Sigmoid colon (tissue), 6 donors: ENCODE measurements at regions not wholly inside any gene's neighbourhood (a gene's known extent, or its start where the extent isn't known, plus 50 kb on each side); places are given as distances from the start of the nearest gene placed in this dataset.

Experiments
- DNase-seq: peaks from one replicate; pipeline ENCODE4 v3.0.0-alpha.2; 2019
- H3K27ac ChIP-seq, 4 donors: fragments of 200-600 bp; sonication (generic); one replicate each; pipeline ENCODE4 v1.5.1; 2016 to 2019; ENCODE audit warnings: mild to moderate bottlenecking in 1 of 4
- H3K27me3 ChIP-seq, 3 donors: fragments of 200-600 bp; sonication (generic); one replicate each; pipeline ENCODE4 v1.5.1; 2019; ENCODE audit warnings: mild to moderate bottlenecking in 1 of 3
- H3K36me3 ChIP-seq, 4 donors: fragments of 200-600 bp; sonication (generic); one replicate each; pipeline ENCODE4 v1.5.1; 2016 to 2019
- H3K4me1 ChIP-seq, 4 donors: fragments of 200-600 bp; sonication (generic); one replicate each; pipeline ENCODE4 v1.5.1; 2017 to 2019
- H3K4me3 ChIP-seq, 4 donors: fragments of 200-600 bp; sonication (generic); one replicate each; pipeline ENCODE4 v1.5.1; 2017 to 2019; ENCODE audit warnings: mild to moderate bottlenecking in 2 of 4, moderate library complexity in 1 of 4
- H3K9me3 ChIP-seq, 4 donors: fragments of 200-600 bp in 3 of 4; sonication (generic) in 3 of 4; one replicate each; pipeline versions ENCODE4 v1.5.1 to v1.6.1; 2013 to 2019
- EP300 ChIP-seq, 4 donors: sonication (generic); formaldehyde crosslinking; IDR thresholded peaks; one replicate each; pipeline ENCODE4 v1.6.1; 2017; ENCODE audit warnings: antibody characterized with exemption in 4 of 4
- POLR2A ChIP-seq, 2 donors: fragments of 450-650 bp; IDR thresholded peaks; one replicate each; pipeline ENCODE4 v1.6.1; 2016; ENCODE audit warnings: antibody characterized with exemption in 2 of 2, mild to moderate bottlenecking in 2 of 2, moderate library complexity in 2 of 2
- POLR2AphosphoS5 ChIP-seq, 4 donors: sonication (generic); formaldehyde crosslinking; IDR thresholded peaks; one replicate each; pipeline ENCODE4 v1.6.1; 2017; ENCODE audit warnings: antibody characterized with exemption in 4 of 4
- WGBS, 2 donors: extraction: QIAGEN DNeasy Blood & Tissue Kit; methylation state at CpG; one replicate each; pipeline ENCODE4 v1.1.7; 2013; 5-methylcytosine and 5-hydroxymethylcytosine counted together
- intact Hi-C: fragments of 100-400 bp; cut with DNase I; formaldehyde crosslinking; loops from one replicate; pipeline ENCODE4 v1.15.1; 2023
- TF ChIP-seq, protein P1 (sequence below), 4 experiments: fragments of 450-650 bp in 3 of 4; fragments of 200-600 bp in 1 of 4; IDR thresholded peaks; one replicate each; pipeline ENCODE4 v1.5.1; 2016 to 2019; ENCODE audit warnings: antibody characterized with exemption in 4 of 4, mild to moderate bottlenecking in 3 of 4, moderate library complexity in 2 of 4
- donor health status: healthy with polysubstance abuse.
- donor health status: healthy.

DNA sequence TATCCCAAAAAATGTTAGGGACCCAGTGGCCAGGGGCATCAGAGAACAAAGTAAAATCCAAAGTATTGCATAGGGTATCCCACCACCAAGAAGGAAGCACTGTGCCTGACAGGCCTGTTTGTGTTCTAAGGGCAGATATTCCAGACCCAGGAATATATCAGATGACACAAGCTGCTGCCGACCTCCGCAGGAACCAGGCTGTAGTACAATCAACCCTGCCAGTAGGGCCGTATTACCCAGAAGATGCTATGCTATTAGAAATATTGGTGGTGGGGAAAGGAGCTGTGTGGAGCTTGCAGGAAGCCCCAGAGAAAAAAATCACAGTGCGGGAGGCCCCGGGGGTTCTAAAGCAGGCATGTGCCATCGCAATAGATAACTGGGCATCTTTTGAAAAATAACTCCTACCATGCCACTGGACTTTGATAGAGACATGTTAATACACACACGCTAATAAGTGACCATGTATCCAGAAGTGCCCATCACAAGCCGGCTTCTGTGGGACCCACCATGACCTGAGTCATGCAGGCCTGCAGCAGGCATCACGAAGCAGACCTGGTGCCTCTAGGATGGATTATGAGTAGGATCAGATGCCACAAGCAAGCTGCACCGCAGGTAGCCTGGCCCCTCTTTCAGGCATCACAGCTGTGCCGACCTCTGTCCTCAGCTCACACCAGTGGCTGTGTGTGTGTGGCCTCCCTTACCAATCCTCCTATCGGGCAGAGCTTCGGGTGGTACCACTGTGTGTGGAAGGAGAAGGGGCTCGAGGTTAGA is 242.7 kb downstream of the BCL11B start:
- TF ChIP-seq POLR2A (IDR thresholded peaks at IDR 0.05): no peak
- no peak for TF ChIP-seq EP300 (IDR thresholded peaks at IDR 0.05)
- TF ChIP-seq POLR2AphosphoS5 (IDR thresholded peaks at IDR 0.05): no peak
- TF ChIP-seq, protein P1, sequence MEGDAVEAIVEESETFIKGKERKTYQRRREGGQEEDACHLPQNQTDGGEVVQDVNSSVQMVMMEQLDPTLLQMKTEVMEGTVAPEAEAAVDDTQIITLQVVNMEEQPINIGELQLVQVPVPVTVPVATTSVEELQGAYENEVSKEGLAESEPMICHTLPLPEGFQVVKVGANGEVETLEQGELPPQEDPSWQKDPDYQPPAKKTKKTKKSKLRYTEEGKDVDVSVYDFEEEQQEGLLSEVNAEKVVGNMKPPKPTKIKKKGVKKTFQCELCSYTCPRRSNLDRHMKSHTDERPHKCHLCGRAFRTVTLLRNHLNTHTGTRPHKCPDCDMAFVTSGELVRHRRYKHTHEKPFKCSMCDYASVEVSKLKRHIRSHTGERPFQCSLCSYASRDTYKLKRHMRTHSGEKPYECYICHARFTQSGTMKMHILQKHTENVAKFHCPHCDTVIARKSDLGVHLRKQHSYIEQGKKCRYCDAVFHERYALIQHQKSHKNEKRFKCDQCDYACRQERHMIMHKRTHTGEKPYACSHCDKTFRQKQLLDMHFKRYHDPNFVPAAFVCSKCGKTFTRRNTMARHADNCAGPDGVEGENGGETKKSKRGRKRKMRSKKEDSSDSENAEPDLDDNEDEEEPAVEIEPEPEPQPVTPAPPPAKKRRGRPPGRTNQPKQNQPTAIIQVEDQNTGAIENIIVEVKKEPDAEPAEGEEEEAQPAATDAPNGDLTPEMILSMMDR (IDR thresholded peaks at IDR 0.05): no peak
- intact Hi-C loops: no loop called here
- WGBS, 2 donors: 76 to 80% methylated on average over 14 of the region's 14 CpGs
- Histone ChIP-seq H3K9me3 (no peaks in the 10 kb centered on the region), H3K27me3 (no peaks in the 10 kb centered on the region), H3K4me3 (no peak overlapping the region), H3K36me3 (no peaks in the 10 kb centered on the region), H3K27ac (no peak overlapping the region), H3K4me1 (no peaks in the 10 kb centered on the region)
- no peak for DNase-seq

DNA sequence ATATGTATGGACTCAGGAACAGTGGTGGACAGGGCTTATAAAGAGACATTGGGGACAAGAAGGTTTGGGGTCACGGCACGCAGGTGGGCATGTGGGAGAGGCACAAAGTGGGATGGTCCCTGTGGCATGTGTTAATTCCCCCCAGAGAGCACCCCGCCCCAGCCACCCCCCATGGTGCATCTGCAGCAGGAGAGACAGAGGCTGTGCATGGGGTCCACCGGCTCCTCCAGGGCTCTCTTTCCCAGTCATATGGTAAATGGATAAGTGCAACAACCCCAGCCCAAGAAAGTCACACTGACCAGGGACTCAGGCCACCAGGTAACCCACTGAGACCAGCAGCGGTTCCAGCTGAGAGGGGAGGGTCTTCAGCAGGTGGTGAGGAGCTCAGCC is 242.1 kb downstream of the BCL11B start:
- TF ChIP-seq, protein P1 (IDR thresholded peaks at IDR 0.05): no peak
- intact Hi-C loops: loop anchor here (10.0 kb wide), 1 partner anchor 165 kb away; no protein-coding TSS in a partner anchor
- DNase-seq: no peak
- Histone ChIP-seq H3K4me3 (no peak overlapping the region), H3K4me1 (no peaks in the 10 kb centered on the region), H3K9me3 (no peaks in the 10 kb centered on the region), H3K36me3 (no peaks in the 10 kb centered on the region), H3K27ac (no peak overlapping the region), H3K27me3 (no peaks in the 10 kb centered on the region)
- WGBS, 2 donors: 82 to 91% methylated on average over 5 of the region's 5 CpGs

DNA sequence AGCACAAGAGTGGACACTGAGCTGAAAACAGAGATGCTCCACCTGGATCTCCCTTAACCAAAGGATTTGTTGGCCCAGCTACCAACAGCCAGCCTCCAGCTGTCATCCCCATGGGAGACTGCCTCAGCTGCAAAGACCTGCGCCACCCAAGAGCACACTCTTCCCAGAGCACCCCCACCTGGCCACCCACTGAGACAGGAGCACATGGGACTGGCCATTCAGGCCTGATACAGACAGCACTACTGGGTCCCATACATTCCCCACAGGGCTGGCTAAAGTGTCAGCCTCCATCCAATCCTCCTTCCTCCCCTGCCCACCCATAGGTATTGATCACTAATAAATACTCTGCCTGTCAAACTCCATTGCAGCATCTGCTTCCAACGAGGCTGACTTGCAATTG is 241.5 kb downstream of the BCL11B start:
- H3K27me3 ChIP-seq: no peaks in the 10 kb centered on the region
- no peak overlapping the region for H3K27ac ChIP-seq
- 80% methylated on average over 2 of the region's 2 CpGs for WGBS, 2 donors
- no peaks in the 10 kb centered on the region for H3K9me3 ChIP-seq
- DNase-seq: no peak
- intact Hi-C loops: loop anchor here (10.0 kb wide), 1 partner anchor 164 kb away; no protein-coding TSS in a partner anchor
- peaks cover 0 to 3% (median 3%) of the 10 kb centered on the region in 4 donors for H3K4me1 ChIP-seq
- no peak overlapping the region for H3K4me3 ChIP-seq
- TF ChIP-seq, protein P1 (IDR thresholded peaks at IDR 0.05): no peak
- TF ChIP-seq POLR2AphosphoS5 (IDR thresholded peaks at IDR 0.05) (no peak), EP300 (IDR thresholded peaks at IDR 0.05) (no peak), POLR2A (IDR thresholded peaks at IDR 0.05) (no peak)
- H3K36me3 ChIP-seq: no peaks in the 10 kb centered on the region

DNA sequence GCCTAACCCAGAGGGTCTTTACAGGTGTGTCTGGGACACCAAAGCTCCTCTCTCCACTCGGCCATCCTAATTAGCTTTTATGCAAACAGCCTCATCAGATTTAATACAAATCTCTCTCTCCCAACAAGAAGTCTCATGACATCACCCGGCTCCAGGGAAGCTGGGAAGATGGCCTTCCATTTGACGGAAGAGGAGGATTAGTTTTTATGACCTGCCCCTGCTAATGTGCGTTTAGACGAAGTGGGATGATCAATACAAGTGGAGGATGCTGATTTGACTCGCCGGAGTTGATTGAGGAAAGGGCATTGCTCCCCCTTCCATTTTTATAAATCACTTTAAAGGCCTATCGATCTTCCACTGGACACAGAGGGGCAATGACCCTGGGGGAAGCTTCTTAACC is 239.2 kb downstream of the BCL11B start:
- H3K4me3 ChIP-seq: no peak overlapping the region
- no peak overlapping the region for H3K27ac ChIP-seq
- 80 to 81% methylated on average over 8 of the region's 8 CpGs for WGBS, 2 donors
- no peaks in the 10 kb centered on the region for H3K27me3 ChIP-seq
- intact Hi-C loops: loop anchor here (10.0 kb wide), 1 partner anchor 162 kb away; no protein-coding TSS in a partner anchor
- H3K36me3 ChIP-seq: no peaks in the 10 kb centered on the region
- no peak for DNase-seq
- TF ChIP-seq, protein P1 (IDR thresholded peaks at IDR 0.05): no peak
- TF ChIP-seq EP300 (IDR thresholded peaks at IDR 0.05) (no peak), POLR2AphosphoS5 (IDR thresholded peaks at IDR 0.05) (no peak), POLR2A (IDR thresholded peaks at IDR 0.05) (no peak)
- no peaks in the 10 kb centered on the region for H3K9me3 ChIP-seq
- H3K4me1 ChIP-seq: peaks cover 0 to 18% (median 14%) of the 10 kb centered on the region in 4 donors
